ENCODE measurements at regions not wholly inside any gene's neighbourhood (a gene's known extent, or its start where the extent isn't known, plus 50 kb on each side); places are given as distances from the start of the nearest gene placed in this dataset.

GRCh38 chr1:50333595-50333974 is 89.7 kb downstream of the DMRTA2 start:
- TF ChIP-seq CTCF (IDR thresholded peaks at IDR 0.05; ENCODE audit: low read length) (peak; percentile 57), EZH2 (IDR thresholded peaks at IDR 0.05; ENCODE audit: borderline replicate concordance, low read length) (no peak)
